GM12878 (cell line): ENCODE measurements at regions not wholly inside any gene's neighbourhood (a gene's known extent, or its start where the extent isn't known, plus 50 kb on each side); places are given as distances from the start of the nearest gene placed in this dataset.

Experiments
- ATAC-seq: fragments of 200-7000 bp; cut with Tn5 transposase; 3 replicates; pipeline ENCODE4 v1.9.1; 2020; ENCODE audit warnings: mild to moderate bottlenecking, moderate library complexity
- BruUV-seq: library from RNA; stranded (reverse); fragments of 400-500 nt; replicated peaks from 2 replicates; lab custom pipeline; 2021; lab: Mats Ljungman, UMichigan
- CTCF ChIA-PET: fragments of 300-600 bp; sonication (Branson Sonifier 250); formaldehyde crosslinking; extraction: SDS; loops from one replicate; lab custom pipeline; 2021; ENCODE audit warnings: inconsistent platforms; lab: Yijun Ruan, JAX
- POLR2A ChIA-PET: fragments of 350-600 bp; formaldehyde crosslinking; extraction: SDS; loops from one replicate; lab custom pipeline; 2021; ENCODE audit warnings: inconsistent platforms; lab: Charles Lee
- RAD21 ChIA-PET: fragments of 300-600 bp; sonication (Branson Sonifier 250); formaldehyde crosslinking; loops from one replicate; lab custom pipeline; 2023; ENCODE audit warnings: antibody characterized with exemption; ENCODE audit not compliant: unreplicated experiment; lab: Charles Lee
- SMC1A ChIA-PET: fragments of 300-600 bp; sonication (Branson Sonifier 250); formaldehyde crosslinking; loops from one replicate; lab custom pipeline; 2023; ENCODE audit not compliant: unreplicated experiment, uncharacterized antibody; lab: Charles Lee
- DNase-seq: peaks from one replicate; pipeline ENCODE4 v3.0.0-alpha.2; 2011; ENCODE audit warnings: low read depth, low spot score
- FAIRE-seq: peaks from 3 replicates; lab custom pipeline; 2011; peaks lifted over from hg19 to GRCh38; lab: Jason Lieb, UNC
- H2AFZ ChIP-seq: 2 replicates; pipeline ENCODE4 v1.6.0; 2011; ENCODE audit warnings: low read depth, low read length, control low read depth; ENCODE audit not compliant: control insufficient read depth
- H3K27ac ChIP-seq: 2 replicates; pipeline ENCODE4 v1.5.1; 2011; ENCODE audit warnings: control low read depth; ENCODE audit not compliant: control insufficient read depth, insufficient read depth
- H3K27me3 ChIP-seq, 2 experiments: replicated peaks in 1 of 2; 2 replicates each; pipeline versions ENCODE4 v1.6.0 to v1.6.1; 2011; ENCODE audit warnings: low read length in 1 of 2; ENCODE audit not compliant: control insufficient read depth in 2 of 2, insufficient read depth in 2 of 2
- H3K36me3 ChIP-seq, 2 experiments: 2 replicates each; pipeline ENCODE4 v1.5.1; 2011; ENCODE audit warnings: low read length in 1 of 2; ENCODE audit not compliant: control insufficient read depth in 2 of 2, insufficient read depth in 2 of 2
- H3K4me1 ChIP-seq: 2 replicates; pipeline ENCODE4 v1.6.1; 2011; ENCODE audit warnings: mild to moderate bottlenecking, low read length, moderate library complexity, mixed read lengths; ENCODE audit not compliant: control insufficient read depth, insufficient read depth
- H3K4me2 ChIP-seq: 2 replicates; pipeline ENCODE4 v1.6.0; 2011; ENCODE audit warnings: control low read depth; ENCODE audit not compliant: control insufficient read depth, insufficient read depth
- H3K4me3 ChIP-seq: fragments of 200-600 bp; sonication (generic); 2 replicates; pipeline ENCODE4 v1.5.1; 2016
- H3K79me2 ChIP-seq: 2 replicates; pipeline ENCODE4 v1.6.0; 2011; ENCODE audit warnings: low read length; ENCODE audit not compliant: control insufficient read depth, insufficient read depth
- H3K9ac ChIP-seq: 2 replicates; pipeline ENCODE4 v1.8.0; 2011; ENCODE audit warnings: low read length, control low read depth, mixed read lengths; ENCODE audit not compliant: control insufficient read depth, insufficient read depth
- H3K9me3 ChIP-seq: replicated peaks from 3 replicates; pipeline ENCODE4 v1.5.1; 2011; ENCODE audit warnings: mild to moderate bottlenecking, low read length; ENCODE audit not compliant: control insufficient read depth, insufficient read depth
- H4K20me1 ChIP-seq: 2 replicates; pipeline ENCODE4 v1.6.0; 2011; ENCODE audit not compliant: control insufficient read depth, insufficient read depth
- DPF2 ChIP-seq: fragments of 450-650 bp; IDR thresholded peaks from 2 replicates; pipeline ENCODE4 v1.6.1; 2017; ENCODE audit warnings: mild to moderate bottlenecking
- EED ChIP-seq: sonication (generic); IDR thresholded peaks from 2 replicates; pipeline ENCODE4 v1.6.1; 2016; ENCODE audit warnings: antibody characterized with exemption, low read depth
- JUNB ChIP-seq: IDR thresholded peaks from 2 replicates; pipeline ENCODE4 v1.6.1; 2016; ENCODE audit warnings: antibody characterized with exemption, mild to moderate bottlenecking
- KLF5 ChIP-seq: fragments of 450-650 bp; IDR thresholded peaks from 2 replicates; pipeline ENCODE4 v1.6.1; 2014; ENCODE audit warnings: mild to moderate bottlenecking; ENCODE audit not compliant: partially characterized antibody
- MYC ChIP-seq: IDR thresholded peaks from 2 replicates; pipeline ENCODE4 v1.6.1; 2011; ENCODE audit warnings: mild to moderate bottlenecking, low read length, moderate library complexity, inconsistent platforms; ENCODE audit not compliant: insufficient read depth, insufficient replicate concordance, insufficient read length, severe bottlenecking
- STAT1 ChIP-seq: fragments of 450-650 bp; conservative IDR thresholded peaks from 2 replicates; pipeline ENCODE4 v1.6.1; 2014; ENCODE audit warnings: antibody characterized with exemption, mild to moderate bottlenecking
- TCF12 ChIP-seq: IDR thresholded peaks from 2 replicates; pipeline ENCODE4 v1.6.1; 2011; ENCODE audit warnings: low read depth, mild to moderate bottlenecking, low read length
- YY1 ChIP-seq: IDR thresholded peaks from 2 replicates; pipeline ENCODE4 v1.6.1; 2011; ENCODE audit warnings: low read depth, mild to moderate bottlenecking, low read length
- ZNF24 ChIP-seq: fragments of 450-650 bp; IDR thresholded peaks from 2 replicates; pipeline ENCODE4 v1.6.1; 2017; ENCODE audit warnings: antibody characterized with exemption, mild to moderate bottlenecking
- WGBS: methylation state at CpG from one replicate; pipeline ENCODE4 v1.1.6; 2016; ENCODE audit warnings: low lambda C conversion rate; ENCODE audit not compliant: insufficient replicate concordance, insufficient coverage; ENCODE audit errors: missing lambda C conversion rate; 5-methylcytosine and 5-hydroxymethylcytosine counted together
- in situ Hi-C: fragments of 300-500 bp; cut with MboI; formaldehyde crosslinking; loops from 9 replicates; pipeline ENCODE4 v1.14.3; 2018; ENCODE audit warnings: mixed read lengths
- intact Hi-C: fragments of 100-400 bp; cut with micrococcal nuclease; formaldehyde crosslinking; loops from one replicate; pipeline ENCODE4 v1.14.2; 2022; ENCODE audit not compliant: unreplicated experiment
- TF ChIP-seq, protein P1 (sequence below): fragments of 450-650 bp; formaldehyde crosslinking; IDR thresholded peaks from 2 replicates; pipeline ENCODE4 v1.5.0; 2022; ENCODE audit warnings: mild to moderate bottlenecking, missing genetic modification characterization
- TF ChIP-seq, protein P2 (sequence below): IDR thresholded peaks from 2 replicates; pipeline ENCODE4 v1.6.1; 2012; ENCODE audit warnings: low read depth, low read length, improper control_type of control experiment

DNA sequence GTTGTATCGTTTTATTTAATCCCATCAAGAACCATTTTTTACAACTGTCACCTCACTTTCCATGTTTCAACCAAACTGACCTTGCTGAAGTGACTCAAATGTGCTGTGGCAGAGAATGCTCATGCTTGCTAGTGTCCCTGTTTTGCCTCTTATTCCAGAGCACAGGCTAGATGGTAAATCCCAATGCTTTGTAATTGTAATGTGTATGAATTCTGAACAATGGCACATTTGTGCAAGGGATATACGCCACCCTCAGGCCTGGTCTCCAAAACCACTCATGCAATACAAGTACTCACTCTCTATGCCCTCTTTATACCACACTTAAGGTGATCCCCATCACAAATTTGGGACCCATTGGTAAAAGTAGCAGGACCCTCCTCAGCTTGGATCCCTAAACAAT is 313.6 kb downstream of the HHIPL2 start:
- H2AFZ ChIP-seq: no peak overlapping the region
- H4K20me1 ChIP-seq: no peaks in the 10 kb centered on the region
- in situ Hi-C loops: no loop called here
- BruUV-seq: no TSS peak
- H3K27me3 ChIP-seq: no peaks in the 10 kb centered on the region
- no peak overlapping the region for H3K9ac ChIP-seq
- TF ChIP-seq ZNF24 (no peak), KLF5 (no peak), STAT1 (no peak), DPF2 (no peak), MYC (no peak), YY1 (no peak)
- 9% methylated on average over 2 of the region's 2 CpGs for WGBS
- no peak for DNase-seq
- intact Hi-C loops: no loop called here
- H3K79me2 ChIP-seq: no peaks in the 10 kb centered on the region
- no peaks in the 10 kb centered on the region for H3K9me3 ChIP-seq
- H3K36me3 ChIP-seq: no peaks in the 10 kb centered on the region
- RAD21 ChIA-PET: no interaction called here
- H3K4me1 ChIP-seq: no peaks in the 10 kb centered on the region
- H3K4me2 ChIP-seq: no peak overlapping the region
- CTCF ChIA-PET: no interaction called here
- SMC1A ChIA-PET: no interaction called here
- FAIRE-seq: no peak
- POLR2A ChIA-PET: no interaction called here
- no peak overlapping the region for H3K4me3 ChIP-seq
- no peak for ATAC-seq
- H3K27ac ChIP-seq: no peak overlapping the region

- BruUV-seq: no TSS peak
- CTCF ChIA-PET: no interaction called here
- H3K4me3 ChIP-seq: no peak overlapping the region
- ATAC-seq: no peak
- no peaks in the 10 kb centered on the region for H3K27me3 ChIP-seq
- FAIRE-seq: no peak
- no peaks in the 10 kb centered on the region for H3K36me3 ChIP-seq
- 32% methylated on average over 6 of the region's 6 CpGs for WGBS
- H3K27ac ChIP-seq: no peak overlapping the region
- no peak for DNase-seq
- no peaks in the 10 kb centered on the region for H3K79me2 ChIP-seq
- no peak overlapping the region for H2AFZ ChIP-seq
- H4K20me1 ChIP-seq: no peaks in the 10 kb centered on the region
- no peaks in the 10 kb centered on the region for H3K9me3 ChIP-seq
- RAD21 ChIA-PET: no interaction called here
- in situ Hi-C loops: no loop called here
- intact Hi-C loops: no loop called here
- SMC1A ChIA-PET: no interaction called here
- H3K4me1 ChIP-seq: no peaks in the 10 kb centered on the region
- H3K9ac ChIP-seq: no peak overlapping the region
- POLR2A ChIA-PET: no interaction called here
- H3K4me2 ChIP-seq: no peak overlapping the region
- no peak for TF ChIP-seq YY1
- TF ChIP-seq EED: no peak
- TF ChIP-seq JUNB: no peak
- TF ChIP-seq TCF12: no peak
- TF ChIP-seq, protein P1, sequence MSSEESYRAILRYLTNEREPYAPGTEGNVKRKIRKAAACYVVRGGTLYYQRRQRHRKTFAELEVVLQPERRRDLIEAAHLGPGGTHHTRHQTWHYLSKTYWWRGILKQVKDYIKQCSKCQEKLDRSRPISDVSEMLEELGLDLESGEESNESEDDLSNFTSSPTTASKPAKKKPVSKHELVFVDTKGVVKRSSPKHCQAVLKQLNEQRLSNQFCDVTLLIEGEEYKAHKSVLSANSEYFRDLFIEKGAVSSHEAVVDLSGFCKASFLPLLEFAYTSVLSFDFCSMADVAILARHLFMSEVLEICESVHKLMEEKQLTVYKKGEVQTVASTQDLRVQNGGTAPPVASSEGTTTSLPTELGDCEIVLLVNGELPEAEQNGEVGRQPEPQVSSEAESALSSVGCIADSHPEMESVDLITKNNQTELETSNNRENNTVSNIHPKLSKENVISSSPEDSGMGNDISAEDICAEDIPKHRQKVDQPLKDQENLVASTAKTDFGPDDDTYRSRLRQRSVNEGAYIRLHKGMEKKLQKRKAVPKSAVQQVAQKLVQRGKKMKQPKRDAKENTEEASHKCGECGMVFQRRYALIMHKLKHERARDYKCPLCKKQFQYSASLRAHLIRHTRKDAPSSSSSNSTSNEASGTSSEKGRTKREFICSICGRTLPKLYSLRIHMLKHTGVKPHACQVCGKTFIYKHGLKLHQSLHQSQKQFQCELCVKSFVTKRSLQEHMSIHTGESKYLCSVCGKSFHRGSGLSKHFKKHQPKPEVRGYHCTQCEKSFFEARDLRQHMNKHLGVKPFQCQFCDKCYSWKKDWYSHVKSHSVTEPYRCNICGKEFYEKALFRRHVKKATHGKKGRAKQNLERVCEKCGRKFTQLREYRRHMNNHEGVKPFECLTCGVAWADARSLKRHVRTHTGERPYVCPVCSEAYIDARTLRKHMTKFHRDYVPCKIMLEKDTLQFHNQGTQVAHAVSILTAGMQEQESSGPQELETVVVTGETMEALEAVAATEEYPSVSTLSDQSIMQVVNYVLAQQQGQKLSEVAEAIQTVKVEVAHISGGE (CRISPR knock-in tag): no peak
- TF ChIP-seq, protein P2, sequence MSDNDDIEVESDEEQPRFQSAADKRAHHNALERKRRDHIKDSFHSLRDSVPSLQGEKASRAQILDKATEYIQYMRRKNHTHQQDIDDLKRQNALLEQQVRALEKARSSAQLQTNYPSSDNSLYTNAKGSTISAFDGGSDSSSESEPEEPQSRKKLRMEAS: no peak
These were observed 314.3 kb downstream of the HHIPL2 start for GRCh38 chr1:222233444-222234158.
